ENCODE measurements at regions not wholly inside any gene's neighbourhood (a gene's known extent, or its start where the extent isn't known, plus 50 kb on each side); places are given as distances from the start of the nearest gene placed in this dataset.

GRCh38 chr16:16917191-16917785 is 538.3 kb downstream of the NPIPA7 start:
- no peak for TF ChIP-seq CTCF (IDR thresholded peaks at IDR 0.05; ENCODE audit: low read length)
- no peak for TF ChIP-seq EZH2 (optimal IDR thresholded peaks at IDR 0.05; ENCODE audit: low read depth, low read length)
- TF ChIP-seq EZH2phosphoT487 (IDR thresholded peaks at IDR 0.05; ENCODE audit: low read length) = no peak
